ENCODE measurements at regions not wholly inside any gene's neighbourhood (a gene's known extent, or its start where the extent isn't known, plus 50 kb on each side); places are given as distances from the start of the nearest gene placed in this dataset.

DNA sequence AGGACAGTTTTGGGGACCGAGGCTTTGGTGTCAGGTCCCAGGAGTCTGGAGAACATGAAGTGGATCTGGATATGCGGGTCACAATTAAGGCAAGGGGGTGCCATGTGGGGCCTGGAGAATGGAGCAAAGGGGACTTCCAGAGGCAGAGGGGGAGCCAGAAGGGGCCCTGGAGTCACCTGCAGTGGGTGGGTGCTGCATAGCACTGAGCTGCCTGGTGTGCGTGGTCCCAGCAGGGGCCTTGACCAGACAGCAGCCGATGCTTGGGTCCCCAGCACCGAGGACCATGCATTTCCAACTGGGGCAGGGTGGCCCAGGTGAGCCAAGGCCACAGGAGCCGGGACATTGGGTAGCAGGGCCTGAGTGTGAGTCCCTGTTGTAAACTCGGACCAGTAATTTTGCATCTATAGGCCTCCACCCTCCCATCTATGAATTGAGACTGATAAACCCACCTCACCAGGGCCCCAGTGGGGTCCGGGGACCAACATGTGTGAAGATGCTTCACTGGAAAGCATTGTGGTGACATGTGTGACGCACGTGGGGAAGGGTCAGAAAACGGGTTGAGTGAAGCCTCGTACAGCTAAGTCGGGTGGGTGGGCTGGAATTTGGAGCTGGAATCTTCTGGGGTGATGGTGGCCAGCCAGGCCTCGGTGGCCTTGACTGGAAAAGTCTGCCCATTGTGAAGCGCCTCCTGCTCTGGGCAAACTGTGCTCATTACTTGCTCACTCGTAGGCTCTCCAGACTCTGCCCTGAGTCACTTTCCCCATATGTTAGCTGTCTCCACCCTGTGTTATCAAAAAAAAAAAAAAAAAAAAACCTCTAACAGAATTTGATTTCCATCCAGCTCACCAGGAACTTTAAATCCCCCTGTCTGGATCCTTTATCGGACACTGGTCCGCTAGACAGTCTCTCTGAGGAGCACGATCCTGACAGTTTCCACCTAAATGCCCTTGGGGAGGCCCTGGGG lies 90.5 kb upstream of the ZNF469 start:
- no peak overlapping the region for H3K9ac ChIP-seq
- no peak overlapping the region for H3K4me2 ChIP-seq
- H3K36me3 ChIP-seq = no peaks in the 10 kb centered on the region
- no peak overlapping the region for H3K4me3 ChIP-seq
- H3K4me1 ChIP-seq = peaks cover 33% of the 10 kb centered on the region
- peaks cover 20% of the 10 kb centered on the region for H3K9me3 ChIP-seq
- H4K20me1 ChIP-seq = no peaks in the 10 kb centered on the region
- no peaks in the 10 kb centered on the region for H3K27me3 ChIP-seq
- TF ChIP-seq Cebpa-rat (IDR thresholded peaks at IDR 0.05) = no peak
- peak overlapping the region; percentile 68 for H3K27ac ChIP-seq

DNA sequence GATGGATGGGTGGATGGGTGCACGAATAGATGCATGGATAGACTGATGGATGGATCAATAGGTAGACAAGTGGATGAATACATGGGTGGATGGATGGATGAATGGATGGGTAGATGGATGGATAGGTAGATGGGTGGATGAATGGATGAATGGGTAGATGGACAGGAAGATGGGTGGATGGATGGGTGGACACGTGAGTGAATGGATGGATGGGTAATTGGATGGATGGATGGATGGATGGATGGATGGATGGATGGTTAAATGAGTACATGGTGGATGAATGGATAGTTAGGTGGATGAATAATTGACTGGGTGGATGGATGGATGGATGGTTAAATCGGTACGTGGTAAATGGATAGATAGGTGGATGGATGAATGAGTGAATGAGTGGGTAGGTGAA lies 89.7 kb upstream of the ZNF469 start:
- Histone ChIP-seq H3K27ac (no peak overlapping the region), H3K9me3 (peaks cover 12% of the 10 kb centered on the region), H3K9ac (no peak overlapping the region), H3K4me1 (peaks cover 41% of the 10 kb centered on the region), H3K4me2 (no peak overlapping the region), H3K36me3 (no peaks in the 10 kb centered on the region), H3K4me3 (no peak overlapping the region), H3K27me3 (no peaks in the 10 kb centered on the region), H4K20me1 (no peaks in the 10 kb centered on the region)
- no peak for TF ChIP-seq Cebpa-rat (IDR thresholded peaks at IDR 0.05)

DNA sequence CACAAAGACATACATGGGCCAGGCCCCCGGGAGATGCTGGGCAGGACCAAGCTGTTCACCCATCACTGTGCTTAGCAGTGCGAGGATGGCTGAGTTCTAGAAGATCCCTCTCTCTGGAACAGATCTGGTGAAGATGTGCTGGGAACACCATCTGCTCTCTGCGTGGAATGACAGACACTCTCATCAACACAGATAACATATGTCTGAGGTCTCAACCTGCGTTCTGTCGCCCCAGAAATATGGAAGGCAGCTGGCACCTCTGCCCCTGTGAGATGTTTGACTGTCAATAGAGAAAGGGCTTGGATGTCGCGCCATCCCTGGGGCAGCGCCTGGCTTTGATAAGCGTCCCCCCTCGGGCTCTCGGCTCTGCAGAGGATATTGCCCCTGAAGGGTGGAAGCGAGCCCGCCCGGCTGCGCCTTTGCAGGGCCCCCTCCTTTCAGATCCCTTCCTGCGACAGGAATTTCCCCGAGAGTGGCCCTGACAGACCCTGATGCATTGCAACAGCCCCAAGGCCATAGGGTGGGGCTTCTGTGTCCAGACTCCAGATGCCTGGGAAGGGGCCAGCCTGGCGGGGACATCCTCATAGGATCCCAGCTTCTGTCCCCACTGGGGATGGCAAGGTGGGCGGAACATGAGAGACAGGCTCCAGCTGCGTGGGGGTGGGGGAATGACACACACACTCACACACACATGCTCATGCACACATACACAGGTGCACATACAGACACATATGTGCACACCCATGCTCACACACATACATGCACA lies 86.9 kb upstream of the ZNF469 start:
- H3K4me1 ChIP-seq = peaks cover 45% of the 10 kb centered on the region
- no peaks in the 10 kb centered on the region for H3K9me3 ChIP-seq
- H3K9ac ChIP-seq = no peak overlapping the region
- H3K4me3 ChIP-seq = no peak overlapping the region
- H3K36me3 ChIP-seq = no peaks in the 10 kb centered on the region
- no peak overlapping the region for H3K27ac ChIP-seq
- no peak for TF ChIP-seq Cebpa-rat (IDR thresholded peaks at IDR 0.05)
- H3K27me3 ChIP-seq = no peaks in the 10 kb centered on the region
- H4K20me1 ChIP-seq = no peaks in the 10 kb centered on the region
- H3K4me2 ChIP-seq = no peak overlapping the region

DNA sequence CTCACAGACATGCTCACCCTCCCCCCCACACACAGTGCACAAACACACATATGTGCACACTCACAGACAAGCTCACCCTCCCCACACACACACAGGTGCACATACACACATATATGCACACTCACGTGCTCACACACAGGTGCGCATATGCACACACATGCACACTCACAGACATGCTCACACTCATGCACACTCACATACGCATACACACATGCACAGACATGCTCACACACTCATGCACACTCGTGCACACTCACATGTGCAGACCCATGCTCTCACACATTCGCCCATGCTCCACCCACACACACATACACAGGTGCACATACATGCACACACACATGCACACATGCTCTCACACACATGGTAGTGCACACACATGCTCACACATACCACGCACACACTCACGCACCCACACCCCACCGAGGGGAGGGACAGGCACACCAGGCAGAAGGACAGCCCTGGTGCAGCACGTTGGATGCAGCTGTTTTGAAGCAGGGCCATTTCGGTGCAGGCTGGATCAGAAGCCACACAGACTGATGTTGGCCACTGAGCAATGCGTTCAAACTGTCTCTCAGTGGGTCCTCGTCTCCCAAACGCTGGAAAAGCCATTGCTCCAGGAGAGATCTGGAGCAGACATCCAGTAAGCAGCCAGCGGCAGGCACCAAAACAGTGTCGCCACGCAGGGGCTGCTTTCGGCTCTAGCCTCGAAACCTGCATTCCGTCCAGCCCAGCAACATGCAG lies 86.2 kb upstream of the ZNF469 start:
- Histone ChIP-seq H3K9me3 (no peaks in the 10 kb centered on the region), H3K27ac (no peak overlapping the region), H3K4me1 (peaks cover 38% of the 10 kb centered on the region), H3K36me3 (no peaks in the 10 kb centered on the region), H3K9ac (no peak overlapping the region), H3K4me2 (0 out of 2 replicates have a peak overlapping the region, but pooled peaks have one; percentile 0), H3K4me3 (no peak overlapping the region), H4K20me1 (no peaks in the 10 kb centered on the region), H3K27me3 (no peaks in the 10 kb centered on the region)
- no peak for TF ChIP-seq Cebpa-rat (IDR thresholded peaks at IDR 0.05)

DNA sequence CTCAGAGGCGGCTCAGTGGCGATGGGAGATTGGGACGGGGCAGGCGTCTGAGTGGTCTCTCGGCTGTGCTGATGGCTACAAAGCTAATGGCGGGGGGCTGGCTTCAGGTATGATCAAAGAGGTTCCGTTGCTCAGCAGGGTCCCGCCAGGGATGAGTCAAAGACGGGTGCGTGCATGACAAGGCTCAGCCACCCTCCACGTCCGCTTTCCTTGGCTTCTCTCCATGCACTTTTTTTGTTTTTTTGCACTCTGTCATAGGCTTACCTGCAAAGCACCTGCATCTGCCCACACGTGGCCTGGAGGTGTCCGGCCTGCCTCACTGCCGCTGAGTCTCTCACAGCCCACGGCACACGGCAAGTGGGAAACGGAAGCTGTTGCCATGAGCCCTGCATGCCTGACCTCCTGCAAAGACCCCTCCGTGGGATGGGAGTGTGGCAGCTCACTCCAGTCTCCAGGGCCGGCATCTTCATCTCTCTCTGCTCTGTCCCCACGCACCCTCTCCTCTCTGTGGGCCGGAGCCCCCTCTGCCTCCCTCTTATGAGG lies 85.5 kb upstream of the ZNF469 start:
- Histone ChIP-seq H4K20me1 (no peaks in the 10 kb centered on the region), H3K4me3 (no peak overlapping the region), H3K36me3 (no peaks in the 10 kb centered on the region), H3K27me3 (no peaks in the 10 kb centered on the region), H3K4me1 (peaks cover 36% of the 10 kb centered on the region), H3K9me3 (no peaks in the 10 kb centered on the region), H3K27ac (no peak overlapping the region), H3K4me2 (peak overlapping the region; percentile 0; the same call in 1 of the 2 replicates), H3K9ac (no peak overlapping the region)
- no peak for TF ChIP-seq Cebpa-rat (IDR thresholded peaks at IDR 0.05)

DNA sequence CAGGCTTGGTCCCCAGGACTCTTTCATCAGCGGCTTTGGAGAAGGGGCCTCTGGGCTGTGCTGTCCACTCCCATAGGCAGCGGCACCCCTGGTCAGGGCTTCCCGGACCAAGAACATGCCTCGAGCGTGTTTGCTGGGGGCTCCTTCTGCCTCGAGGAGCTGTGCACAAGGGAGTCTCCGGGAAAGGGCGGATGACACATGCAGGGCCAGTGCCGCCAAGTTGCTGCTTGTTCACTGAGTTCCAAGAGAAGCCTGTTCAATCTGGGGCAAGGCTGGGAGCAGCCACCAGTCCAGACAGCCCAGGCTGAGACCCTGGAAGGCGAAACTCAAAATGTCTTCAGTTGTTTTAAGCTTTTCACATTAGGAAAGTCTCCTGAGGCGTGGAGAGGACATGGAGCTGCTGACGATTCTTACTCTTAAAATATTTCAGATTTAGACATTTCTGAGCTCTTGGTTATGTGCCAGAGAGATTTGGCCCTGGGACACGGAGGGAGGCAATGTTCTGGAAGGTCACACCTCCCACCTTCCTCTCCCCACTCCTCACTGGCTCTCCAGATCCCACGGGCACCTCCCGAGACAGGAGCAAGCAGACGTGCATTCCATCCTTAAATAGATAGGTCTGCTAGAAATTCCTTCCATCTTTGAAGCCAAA lies 84.5 kb upstream of the ZNF469 start:
- peaks cover 6% of the 10 kb centered on the region; the same call in 1 of the 2 replicates for H3K9me3 ChIP-seq
- TF ChIP-seq Cebpa-rat (IDR thresholded peaks at IDR 0.05) = no peak
- H4K20me1 ChIP-seq = no peaks in the 10 kb centered on the region
- peaks cover 36% of the 10 kb centered on the region for H3K4me1 ChIP-seq
- H3K27ac ChIP-seq = no peak overlapping the region
- 0 out of 2 replicates have a peak overlapping the region, but pooled peaks have one; percentile 10 for H3K9ac ChIP-seq
- H3K36me3 ChIP-seq = no peaks in the 10 kb centered on the region
- H3K4me3 ChIP-seq = no peak overlapping the region
- peak overlapping the region; percentile 62; the same call in 1 of the 2 replicates for H3K4me2 ChIP-seq
- H3K27me3 ChIP-seq = no peaks in the 10 kb centered on the region

DNA sequence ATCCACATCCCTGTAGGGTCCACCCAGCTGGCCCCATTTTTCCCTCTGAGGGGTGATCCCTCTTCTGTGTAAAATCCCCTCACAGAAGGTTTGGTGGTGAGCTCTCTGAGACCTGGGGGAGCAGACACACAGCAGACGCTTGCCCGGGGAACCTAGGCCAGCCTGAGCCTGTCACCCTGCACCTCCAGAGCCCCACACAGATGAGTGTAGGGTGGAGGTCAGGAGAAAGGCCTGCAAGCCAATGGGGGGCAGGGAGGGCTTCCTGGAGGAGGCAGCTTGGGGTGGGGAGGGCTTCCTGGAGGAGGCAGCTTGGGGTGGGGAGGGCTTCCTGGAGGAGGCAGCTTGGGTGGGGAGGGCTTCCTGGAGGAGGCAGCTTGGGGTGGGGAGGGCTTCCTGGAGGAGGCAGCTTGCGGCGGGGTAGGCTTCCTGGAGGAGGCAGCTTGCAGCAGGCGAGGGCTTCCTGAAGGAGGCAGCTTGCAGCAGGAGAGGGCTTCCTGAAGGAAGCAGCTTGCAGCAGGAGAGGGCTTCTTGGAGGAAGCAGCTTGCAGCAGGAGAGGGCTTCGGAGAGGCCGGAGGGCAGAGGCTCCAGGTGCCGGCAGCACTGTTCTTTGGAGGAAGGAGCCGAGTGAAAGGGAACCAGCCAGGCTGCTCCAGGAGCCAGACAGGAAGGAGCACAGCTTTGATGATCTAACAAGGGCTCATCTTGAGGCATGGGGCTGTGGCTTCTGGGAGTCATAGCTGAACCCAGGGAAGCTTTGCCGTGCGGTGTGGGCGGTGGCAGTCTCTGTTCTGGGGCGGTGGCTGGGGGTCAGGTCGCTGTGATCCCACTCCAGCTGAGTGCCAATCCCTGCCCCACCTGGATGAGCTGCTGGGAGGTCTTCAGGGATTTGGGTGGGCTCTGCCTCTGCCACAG lies 83.7 kb upstream of the ZNF469 start:
- peaks cover 36% of the 10 kb centered on the region for H3K4me1 ChIP-seq
- H3K9me3 ChIP-seq = peaks cover 9% of the 10 kb centered on the region; the same call in 1 of the 2 replicates
- no peak overlapping the region for H3K9ac ChIP-seq
- no peak overlapping the region for H3K4me3 ChIP-seq
- no peaks in the 10 kb centered on the region for H4K20me1 ChIP-seq
- no peak for TF ChIP-seq Cebpa-rat (IDR thresholded peaks at IDR 0.05)
- H3K36me3 ChIP-seq = no peaks in the 10 kb centered on the region
- H3K4me2 ChIP-seq = peak overlapping the region; percentile 62
- no peaks in the 10 kb centered on the region for H3K27me3 ChIP-seq
- no peak overlapping the region; the same call in 1 of the 2 replicates for H3K27ac ChIP-seq
